Glutamatergic neuron (in vitro differentiated cells): ENCODE measurements at regions not wholly inside any gene's neighbourhood (a gene's known extent, or its start where the extent isn't known, plus 50 kb on each side); places are given as distances from the start of the nearest gene placed in this dataset.

Source experiments
- DNase-seq: peaks from one replicate; pipeline ENCODE4 v3.0.0; 2022
- H3K27ac Mint-ChIP-seq: one replicate; pipeline ENCODE4 v1.8.0; 2020; ENCODE audit warnings: mild to moderate bottlenecking, mixed read lengths, inconsistent platforms; ENCODE audit not compliant: unreplicated experiment
- H3K27me3 Mint-ChIP-seq: one replicate; pipeline ENCODE4 v1.8.0; 2020; ENCODE audit warnings: mild to moderate bottlenecking, moderate library complexity, mixed read lengths, inconsistent platforms; ENCODE audit not compliant: unreplicated experiment
- H3K36me3 Mint-ChIP-seq: one replicate; pipeline ENCODE4 v1.8.0; 2020; ENCODE audit warnings: mild to moderate bottlenecking, mixed read lengths, inconsistent platforms; ENCODE audit not compliant: unreplicated experiment
- H3K4me1 Mint-ChIP-seq: one replicate; pipeline ENCODE4 v1.8.0; 2020; ENCODE audit warnings: mild to moderate bottlenecking, low read depth, mixed read lengths, inconsistent platforms; ENCODE audit not compliant: unreplicated experiment
- H3K4me3 Mint-ChIP-seq: one replicate; pipeline ENCODE4 v1.8.0; 2020; ENCODE audit warnings: mild to moderate bottlenecking, mixed read lengths, inconsistent platforms; ENCODE audit not compliant: unreplicated experiment
- H3K9me3 Mint-ChIP-seq: one replicate; pipeline ENCODE4 v1.8.0; 2020; ENCODE audit warnings: mild to moderate bottlenecking, moderate library complexity, mixed read lengths, inconsistent platforms; ENCODE audit not compliant: unreplicated experiment
- CTCF ChIP-seq: fragments of 200-600 bp; sonication (generic); IDR thresholded peaks from one replicate; pipeline ENCODE4 v1.5.0; 2021; ENCODE audit not compliant: partially characterized antibody, unreplicated experiment

- DNase-seq, result no peak
- peaks cover 5% of the 10 kb centered on the region for H3K9me3 Mint-ChIP-seq
- no peaks in the 10 kb centered on the region for H3K4me1 Mint-ChIP-seq
- H3K4me3 Mint-ChIP-seq, result no peak overlapping the region
- no peaks in the 10 kb centered on the region for H3K36me3 Mint-ChIP-seq
- no peak for TF ChIP-seq CTCF
- H3K27me3 Mint-ChIP-seq, result peaks cover 5% of the 10 kb centered on the region
- H3K27ac Mint-ChIP-seq, result no peak overlapping the region
Observed at GRCh38 chr7:156120552-156120951, 308.3 kb upstream of the SHH start.

GRCh38 chr7:156119771-156120170 lies 307.5 kb upstream of the SHH start:
- no peak overlapping the region for H3K27ac Mint-ChIP-seq
- H3K4me1 Mint-ChIP-seq, result no peaks in the 10 kb centered on the region
- TF ChIP-seq CTCF, result no peak
- H3K27me3 Mint-ChIP-seq, result peaks cover 5% of the 10 kb centered on the region
- DNase-seq, result no peak
- no peaks in the 10 kb centered on the region for H3K36me3 Mint-ChIP-seq
- H3K9me3 Mint-ChIP-seq, result peaks cover 5% of the 10 kb centered on the region
- no peak overlapping the region for H3K4me3 Mint-ChIP-seq

- Mint-ChIP-seq H3K27me3 (peaks cover 5% of the 10 kb centered on the region), H3K4me3 (no peak overlapping the region), H3K9me3 (peaks cover 5% of the 10 kb centered on the region), H3K27ac (no peak overlapping the region), H3K4me1 (no peaks in the 10 kb centered on the region), H3K36me3 (no peaks in the 10 kb centered on the region)
- TF ChIP-seq CTCF, result no peak
- no peak for DNase-seq
Observed at GRCh38 chr7:156118248-156118645, 306.0 kb upstream of the SHH start.

- no peaks in the 10 kb centered on the region for H3K4me1 Mint-ChIP-seq
- H3K36me3 Mint-ChIP-seq, result no peaks in the 10 kb centered on the region
- DNase-seq, result no peak
- TF ChIP-seq CTCF, result no peak
- no peak overlapping the region for H3K4me3 Mint-ChIP-seq
- H3K27me3 Mint-ChIP-seq, result peaks cover 5% of the 10 kb centered on the region
- H3K27ac Mint-ChIP-seq, result no peak overlapping the region
- peaks cover 5% of the 10 kb centered on the region for H3K9me3 Mint-ChIP-seq
Observed at GRCh38 chr7:156117542-156118247, 305.4 kb upstream of the SHH start.

- Mint-ChIP-seq H3K36me3 (peaks cover 1% of the 10 kb centered on the region), H3K4me1 (no peaks in the 10 kb centered on the region), H3K9me3 (peaks cover 5% of the 10 kb centered on the region), H3K27me3 (peaks cover 5% of the 10 kb centered on the region), H3K4me3 (no peak overlapping the region), H3K27ac (no peak overlapping the region)
- TF ChIP-seq CTCF, result no peak
- DNase-seq, result no peak
Observed at GRCh38 chr7:156116514-156117215, 304.4 kb upstream of the SHH start.
